ENCODE measurements at regions not wholly inside any gene's neighbourhood (a gene's known extent, or its start where the extent isn't known, plus 50 kb on each side); places are given as distances from the start of the nearest gene placed in this dataset.

DNA sequence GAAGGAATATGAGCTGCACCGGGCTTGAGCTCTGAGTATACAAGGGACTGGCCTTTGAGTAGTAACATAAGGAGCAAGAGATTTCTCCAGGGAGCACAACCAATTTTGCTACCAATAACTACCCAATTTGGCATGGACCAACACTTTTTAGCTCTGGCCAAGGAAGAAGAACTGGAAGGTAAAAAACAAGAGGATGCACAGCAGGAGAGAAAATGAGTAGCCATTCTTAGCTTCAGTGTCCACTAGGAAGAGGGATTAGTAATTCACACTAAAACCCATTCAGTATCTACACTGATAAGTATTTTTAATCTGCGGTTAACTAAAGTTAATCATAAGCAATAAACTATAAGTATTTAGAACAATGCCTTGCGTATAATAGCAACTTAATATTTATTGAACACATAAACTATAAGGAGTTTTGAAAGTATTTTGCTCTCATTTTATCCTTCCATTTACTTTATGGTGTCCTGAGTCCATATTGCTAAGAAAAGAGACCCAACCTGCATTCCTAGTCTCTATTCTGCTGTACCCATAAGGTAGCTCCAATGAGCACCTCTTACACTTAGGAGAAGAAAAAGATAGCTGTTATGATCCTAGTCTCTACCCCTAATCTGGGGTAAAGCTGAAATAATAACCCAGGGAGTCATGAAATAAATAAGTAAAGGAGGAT lies 268.9 kb downstream of the IGSF11 start:
- no peak overlapping the region for H3K27ac ChIP-seq

GRCh38 chr3:118766306-118766669 lies 268.4 kb downstream of the IGSF11 start:
- TF ChIP-seq, protein P1, sequence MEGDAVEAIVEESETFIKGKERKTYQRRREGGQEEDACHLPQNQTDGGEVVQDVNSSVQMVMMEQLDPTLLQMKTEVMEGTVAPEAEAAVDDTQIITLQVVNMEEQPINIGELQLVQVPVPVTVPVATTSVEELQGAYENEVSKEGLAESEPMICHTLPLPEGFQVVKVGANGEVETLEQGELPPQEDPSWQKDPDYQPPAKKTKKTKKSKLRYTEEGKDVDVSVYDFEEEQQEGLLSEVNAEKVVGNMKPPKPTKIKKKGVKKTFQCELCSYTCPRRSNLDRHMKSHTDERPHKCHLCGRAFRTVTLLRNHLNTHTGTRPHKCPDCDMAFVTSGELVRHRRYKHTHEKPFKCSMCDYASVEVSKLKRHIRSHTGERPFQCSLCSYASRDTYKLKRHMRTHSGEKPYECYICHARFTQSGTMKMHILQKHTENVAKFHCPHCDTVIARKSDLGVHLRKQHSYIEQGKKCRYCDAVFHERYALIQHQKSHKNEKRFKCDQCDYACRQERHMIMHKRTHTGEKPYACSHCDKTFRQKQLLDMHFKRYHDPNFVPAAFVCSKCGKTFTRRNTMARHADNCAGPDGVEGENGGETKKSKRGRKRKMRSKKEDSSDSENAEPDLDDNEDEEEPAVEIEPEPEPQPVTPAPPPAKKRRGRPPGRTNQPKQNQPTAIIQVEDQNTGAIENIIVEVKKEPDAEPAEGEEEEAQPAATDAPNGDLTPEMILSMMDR (IDR thresholded peaks at IDR 0.05) = no peak
- no peak for TF ChIP-seq POLR2A (IDR thresholded peaks at IDR 0.05)
- no peaks in the 10 kb centered on the region for H3K4me1 ChIP-seq
- no peaks in the 10 kb centered on the region for H3K9me3 ChIP-seq
- no peaks in the 10 kb centered on the region for H3K27me3 ChIP-seq
- no peaks in the 10 kb centered on the region for H3K36me3 ChIP-seq
- no peak for DNase-seq
- H3K4me3 ChIP-seq = no peak overlapping the region
- H3K27ac ChIP-seq = no peak overlapping the region

More for the DNA sequence above, 268.9 kb downstream of the IGSF11 start:
- no peak for DNase-seq
- Histone ChIP-seq H3K4me3 (no peak overlapping the region), H3K27me3 (no peaks in the 10 kb centered on the region), H3K4me1 (no peaks in the 10 kb centered on the region), H3K36me3 (no peaks in the 10 kb centered on the region), H3K9me3 (no peaks in the 10 kb centered on the region)
- TF ChIP-seq, protein P1 (IDR thresholded peaks at IDR 0.05) = no peak
- no peak for TF ChIP-seq POLR2A (IDR thresholded peaks at IDR 0.05)

- TF ChIP-seq, protein P1 (IDR thresholded peaks at IDR 0.05) = no peak
- no peak for TF ChIP-seq POLR2A (IDR thresholded peaks at IDR 0.05)
- Histone ChIP-seq H3K27me3 (no peaks in the 10 kb centered on the region), H3K4me3 (no peak overlapping the region), H3K9me3 (no peaks in the 10 kb centered on the region), H3K27ac (no peak overlapping the region), H3K36me3 (no peaks in the 10 kb centered on the region), H3K4me1 (no peaks in the 10 kb centered on the region)
- no peak for DNase-seq
Measured at GRCh38 chr3:118772036-118772435, 262.6 kb downstream of the IGSF11 start.

GRCh38 chr3:118772547-118773011 lies 262.1 kb downstream of the IGSF11 start:
- Histone ChIP-seq H3K4me1 (no peaks in the 10 kb centered on the region), H3K4me3 (no peak overlapping the region), H3K36me3 (no peaks in the 10 kb centered on the region), H3K9me3 (no peaks in the 10 kb centered on the region), H3K27ac (no peak overlapping the region), H3K27me3 (no peaks in the 10 kb centered on the region)
- no peak for DNase-seq
- TF ChIP-seq, protein P1 (IDR thresholded peaks at IDR 0.05) = no peak
- TF ChIP-seq POLR2A (IDR thresholded peaks at IDR 0.05) = no peak

DNA sequence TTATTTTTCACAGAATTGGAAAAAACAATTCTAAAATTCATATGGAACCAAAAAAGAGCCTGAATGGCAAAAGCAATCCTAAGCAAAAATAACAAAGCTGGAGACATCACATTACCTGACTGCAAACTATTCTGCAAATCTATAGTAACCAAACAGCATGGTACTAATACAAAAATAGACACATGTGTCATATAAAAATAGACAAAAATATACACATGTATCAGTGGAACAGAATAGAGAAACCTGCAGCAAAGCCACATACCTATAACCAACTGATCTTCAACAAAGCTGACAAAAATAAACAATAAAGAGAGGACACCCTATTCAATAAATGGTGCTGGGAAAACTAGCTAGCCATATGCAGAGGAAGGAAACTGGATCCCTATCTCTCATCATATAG lies 259.6 kb downstream of the IGSF11 start:
- TF ChIP-seq, protein P1 (IDR thresholded peaks at IDR 0.05) = no peak
- no peak for TF ChIP-seq POLR2A (IDR thresholded peaks at IDR 0.05)
- Histone ChIP-seq H3K27ac (no peak overlapping the region), H3K36me3 (no peaks in the 10 kb centered on the region), H3K4me1 (no peaks in the 10 kb centered on the region), H3K27me3 (no peaks in the 10 kb centered on the region), H3K9me3 (no peaks in the 10 kb centered on the region), H3K4me3 (no peak overlapping the region)
- no peak for DNase-seq

Data from Peyer's patch (tissue), 4 donors.